ENCODE measurements at regions not wholly inside any gene's neighbourhood (a gene's known extent, or its start where the extent isn't known, plus 50 kb on each side); places are given as distances from the start of the nearest gene placed in this dataset.

DNA sequence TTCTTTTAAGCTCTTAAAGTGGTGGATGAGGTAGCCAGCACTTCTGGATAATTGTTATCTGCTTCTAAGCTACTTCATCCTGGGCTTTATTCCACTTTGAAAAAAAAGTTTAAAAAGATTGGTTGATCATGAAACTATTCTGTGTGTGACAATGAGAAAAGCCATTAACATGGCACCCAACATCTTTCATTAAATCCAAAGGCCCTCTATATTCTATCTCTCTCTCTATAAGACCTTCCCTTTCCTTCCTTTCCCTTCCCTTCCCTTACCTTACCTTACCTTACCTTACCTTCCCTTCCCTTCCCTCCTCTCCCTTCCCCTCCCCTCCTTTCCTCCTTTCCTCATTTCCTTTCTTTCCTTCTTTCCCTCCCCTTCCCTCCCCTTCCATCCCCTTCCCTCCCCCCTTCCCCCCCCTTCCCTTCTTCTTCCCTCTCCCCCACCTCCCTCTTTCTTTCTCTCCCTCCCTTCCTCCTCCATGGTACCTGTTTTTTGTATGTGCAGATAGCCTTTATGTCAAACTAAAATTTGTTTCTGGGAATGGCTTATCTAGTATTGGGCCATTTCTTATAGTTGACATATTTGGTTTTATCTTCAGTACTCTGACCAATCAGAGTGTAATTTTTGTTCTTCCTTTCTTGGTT is 218.7 kb downstream of the DKK1 start:
- intact Hi-C loops (cut with DNase I), result no loop called here
- DNase-seq, result no peak

DNA sequence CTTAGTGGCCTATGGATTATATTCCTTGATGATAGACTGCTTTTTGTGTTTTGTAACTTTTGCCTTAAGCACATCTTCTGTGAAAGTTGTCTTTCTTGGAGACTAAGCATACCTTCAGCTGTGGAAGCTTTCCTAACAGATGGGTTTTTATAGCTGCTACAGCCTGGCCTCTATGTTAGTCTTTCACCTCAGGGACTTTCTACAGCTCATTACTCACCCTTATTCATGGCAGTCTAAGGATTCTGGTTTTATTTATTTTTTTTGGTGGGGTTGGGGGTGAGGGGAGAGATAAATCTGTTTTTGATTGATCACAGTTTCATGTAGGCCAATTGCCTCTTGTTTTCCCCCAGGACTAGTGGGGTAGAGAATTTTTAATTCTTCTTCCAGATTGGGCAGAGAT is 219.9 kb downstream of the DKK1 start:
- DNase-seq (no peak), ATAC-seq (no peak)
- Histone ChIP-seq H3K27ac (no peak overlapping the region), H3K4me1 (no peaks in the 10 kb centered on the region), H3K4me3 (no peak overlapping the region), H3K27me3 (ENCODE audit: insufficient read depth in 3 of 3, low read length in 2 of 3) (no peaks in the 10 kb centered on the region), H3K36me3 (ENCODE audit: insufficient read depth in 1 of 2, low read depth in 1 of 2) (no peaks in the 10 kb centered on the region), H3K9me3 (no peaks in the 10 kb centered on the region)
- TF ChIP-seq, protein P1, sequence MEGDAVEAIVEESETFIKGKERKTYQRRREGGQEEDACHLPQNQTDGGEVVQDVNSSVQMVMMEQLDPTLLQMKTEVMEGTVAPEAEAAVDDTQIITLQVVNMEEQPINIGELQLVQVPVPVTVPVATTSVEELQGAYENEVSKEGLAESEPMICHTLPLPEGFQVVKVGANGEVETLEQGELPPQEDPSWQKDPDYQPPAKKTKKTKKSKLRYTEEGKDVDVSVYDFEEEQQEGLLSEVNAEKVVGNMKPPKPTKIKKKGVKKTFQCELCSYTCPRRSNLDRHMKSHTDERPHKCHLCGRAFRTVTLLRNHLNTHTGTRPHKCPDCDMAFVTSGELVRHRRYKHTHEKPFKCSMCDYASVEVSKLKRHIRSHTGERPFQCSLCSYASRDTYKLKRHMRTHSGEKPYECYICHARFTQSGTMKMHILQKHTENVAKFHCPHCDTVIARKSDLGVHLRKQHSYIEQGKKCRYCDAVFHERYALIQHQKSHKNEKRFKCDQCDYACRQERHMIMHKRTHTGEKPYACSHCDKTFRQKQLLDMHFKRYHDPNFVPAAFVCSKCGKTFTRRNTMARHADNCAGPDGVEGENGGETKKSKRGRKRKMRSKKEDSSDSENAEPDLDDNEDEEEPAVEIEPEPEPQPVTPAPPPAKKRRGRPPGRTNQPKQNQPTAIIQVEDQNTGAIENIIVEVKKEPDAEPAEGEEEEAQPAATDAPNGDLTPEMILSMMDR (IDR thresholded peaks at IDR 0.05), result no peak
- intact Hi-C loops (cut with DNase I), result no loop called here

More for the DNA sequence above, 218.7 kb downstream of the DKK1 start:
- no peak for ATAC-seq
- H3K27ac ChIP-seq, result no peak overlapping the region
- no peak overlapping the region for H3K4me3 ChIP-seq
- H3K27me3 ChIP-seq (ENCODE audit: insufficient read depth in 3 of 3, low read length in 2 of 3), result no peaks in the 10 kb centered on the region
- H3K36me3 ChIP-seq (ENCODE audit: insufficient read depth in 1 of 2, low read depth in 1 of 2), result no peaks in the 10 kb centered on the region
- TF ChIP-seq, protein P1 (IDR thresholded peaks at IDR 0.05), result no peak
- no peaks in the 10 kb centered on the region for H3K9me3 ChIP-seq
- no peaks in the 10 kb centered on the region for H3K4me1 ChIP-seq

DNA sequence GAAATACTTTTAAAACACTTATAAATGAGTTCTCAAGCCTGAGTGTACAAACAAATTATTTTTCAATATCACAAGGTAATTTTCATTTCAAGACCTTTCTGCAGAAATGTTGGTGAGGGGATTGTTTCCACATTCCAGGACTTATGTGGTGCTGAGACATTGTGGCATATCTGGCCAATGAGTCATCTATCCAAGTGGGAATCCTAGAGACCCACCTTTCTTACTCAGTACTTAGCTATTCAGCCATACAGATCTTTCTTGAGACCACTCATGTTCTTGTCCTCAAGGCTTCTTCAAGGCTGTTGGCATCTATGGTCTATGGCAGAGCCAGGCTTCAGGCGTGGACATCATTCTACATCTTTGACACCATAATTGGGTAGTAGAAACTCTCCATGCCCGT is 225.4 kb downstream of the DKK1 start:
- intact Hi-C loops (cut with DNase I), result no loop called here
- H3K27me3 ChIP-seq (ENCODE audit: insufficient read depth in 3 of 3, low read length in 2 of 3), result no peaks in the 10 kb centered on the region
- H3K27ac ChIP-seq, result no peak overlapping the region
- ATAC-seq, result no peak
- TF ChIP-seq, protein P1 (IDR thresholded peaks at IDR 0.05), result no peak
- no peaks in the 10 kb centered on the region for H3K9me3 ChIP-seq
- no peak overlapping the region for H3K4me3 ChIP-seq
- 49 to 59% (median 53%) methylated on average over 2 of the region's 2 CpGs for WGBS, 3 donors
- no peaks in the 10 kb centered on the region for H3K4me1 ChIP-seq
- no peak for DNase-seq
- no peaks in the 10 kb centered on the region for H3K36me3 ChIP-seq (ENCODE audit: insufficient read depth in 1 of 2, low read depth in 1 of 2)

DNA sequence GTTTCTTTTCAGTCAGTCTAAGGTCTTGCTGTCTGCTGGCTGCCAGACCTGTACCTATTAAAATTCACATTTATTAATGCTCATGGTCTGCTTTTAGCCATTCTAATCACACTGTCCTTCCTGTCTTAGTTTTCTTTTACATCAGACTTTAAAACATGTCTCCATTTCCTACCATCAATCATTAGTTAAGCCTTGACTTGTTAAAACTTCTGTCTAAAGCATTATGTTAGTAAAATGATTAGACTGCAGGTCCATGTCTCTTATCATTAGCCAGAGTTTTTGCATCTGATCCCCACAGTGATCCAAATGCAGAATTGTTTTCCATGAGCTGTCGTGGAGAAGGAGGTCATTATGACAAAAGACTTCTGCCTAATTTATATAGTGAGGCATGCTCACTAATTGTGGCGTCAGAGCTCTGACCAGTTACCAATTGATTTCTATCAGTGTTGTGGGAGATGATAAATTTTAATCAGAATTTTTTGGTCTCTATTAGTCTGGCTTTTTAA is 226.5 kb downstream of the DKK1 start:
- no peaks in the 10 kb centered on the region for H3K4me1 ChIP-seq
- no peak overlapping the region for H3K4me3 ChIP-seq
- H3K36me3 ChIP-seq (ENCODE audit: insufficient read depth in 1 of 2, low read depth in 1 of 2), result no peaks in the 10 kb centered on the region
- ATAC-seq (no peak), DNase-seq (no peak)
- H3K9me3 ChIP-seq, result no peaks in the 10 kb centered on the region
- no peak overlapping the region for H3K27ac ChIP-seq
- TF ChIP-seq, protein P1 (IDR thresholded peaks at IDR 0.05), result no peak
- no peaks in the 10 kb centered on the region for H3K27me3 ChIP-seq (ENCODE audit: insufficient read depth in 3 of 3, low read length in 2 of 3)
- intact Hi-C loops (cut with DNase I), result no loop called here
- 22 to 49% (median 42%) methylated on average over 2 of the region's 2 CpGs for WGBS, 3 donors

DNA sequence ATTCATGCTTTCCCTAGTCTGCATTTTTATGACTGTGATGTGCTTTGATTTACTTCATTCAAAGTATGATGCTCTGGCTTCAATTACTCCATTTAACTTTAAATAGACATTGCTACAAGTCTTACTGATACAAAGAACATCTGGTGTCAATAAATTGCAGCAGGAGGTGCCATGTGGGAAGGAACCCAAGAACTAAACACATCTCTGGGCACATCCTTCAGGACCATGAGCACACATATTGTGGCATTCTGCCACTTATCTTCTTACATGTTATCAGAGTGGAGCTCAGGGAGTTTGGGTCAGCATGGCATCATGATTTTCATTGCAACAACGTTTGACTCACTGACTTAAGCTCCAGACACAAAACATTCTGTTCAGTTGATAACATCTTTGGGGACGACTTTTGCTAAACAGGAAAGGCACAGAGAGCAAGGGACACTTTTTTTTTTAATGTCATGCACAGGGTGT is 227.0 kb downstream of the DKK1 start:
- Histone ChIP-seq H3K27ac (no peak overlapping the region), H3K4me3 (no peak overlapping the region), H3K36me3 (ENCODE audit: insufficient read depth in 1 of 2, low read depth in 1 of 2) (no peaks in the 10 kb centered on the region), H3K27me3 (ENCODE audit: insufficient read depth in 3 of 3, low read length in 2 of 3) (no peaks in the 10 kb centered on the region), H3K9me3 (no peaks in the 10 kb centered on the region), H3K4me1 (no peaks in the 10 kb centered on the region)
- ATAC-seq (no peak), DNase-seq (no peak)
- TF ChIP-seq, protein P1 (IDR thresholded peaks at IDR 0.05), result no peak
- intact Hi-C loops (cut with DNase I), result no loop called here
- WGBS, 3 donors, result 14 to 19% (median 15%) methylated on average over 2 of the region's 2 CpGs
